ENCODE measurements at regions not wholly inside any gene's neighbourhood (a gene's known extent, or its start where the extent isn't known, plus 50 kb on each side); places are given as distances from the start of the nearest gene placed in this dataset.

DNA sequence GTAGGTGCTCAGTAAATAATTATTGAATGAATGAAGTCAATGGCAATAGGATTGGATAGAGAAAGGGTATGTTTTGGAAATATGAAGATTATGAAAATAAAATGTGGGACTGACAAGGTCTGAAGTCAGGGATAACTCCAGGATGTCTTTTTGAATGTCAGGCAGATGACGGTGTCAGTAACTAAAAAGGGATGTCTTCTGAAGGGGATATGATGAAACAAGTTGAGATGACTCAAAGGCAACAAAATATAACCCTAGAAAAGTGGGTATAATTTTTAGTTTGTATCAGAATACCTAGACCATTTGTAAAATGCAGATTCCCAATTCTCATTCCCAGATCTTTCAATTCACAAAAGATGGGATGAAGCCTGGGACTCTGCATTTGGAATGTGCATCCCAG is 257.3 kb upstream of the SGK1 start:
- H2AK5ac ChIP-seq (ENCODE audit: low read depth, low read length), result no peak overlapping the region
- no peak overlapping the region for H3K4me2 ChIP-seq (ENCODE audit: insufficient read depth in 1 of 2, low read depth in 2 of 2, low read length in 2 of 2)
- no peak overlapping the region for H2BK15ac ChIP-seq (ENCODE audit: low read length)
- ChIA-PET POLR2A (ENCODE audit: partially characterized antibody) (no interaction called here), CTCF (ENCODE audit: partially characterized antibody) (no interaction called here)
- 0% methylated on average over 1 of the region's 1 CpG; no CpG with 5 or more reads in 1 of the 2 experiments for WGBS, 2 experiments (ENCODE audit: extremely low coverage in 1 of 2, insufficient coverage in 1 of 2, insufficient read length in 1 of 2, insufficient replicate concordance in 2 of 2, low coverage in 1 of 2, low lambda C conversion rate in 2 of 2, missing lambda C conversion rate in 1 of 2)
- H3K79me2 ChIP-seq (ENCODE audit: control insufficient read depth in 1 of 2, insufficient read depth in 2 of 2, low read length in 2 of 2), result no peaks in the 10 kb centered on the region
- no peak overlapping the region for H3K27ac ChIP-seq (ENCODE audit: low read depth, low read length)
- no peak overlapping the region for H3K14ac ChIP-seq (ENCODE audit: insufficient read length)
- no peaks in the 10 kb centered on the region for H3K4me1 ChIP-seq (replicated peaks in 1 of 4; ENCODE audit: control insufficient read depth in 3 of 4, insufficient read depth in 4 of 4, low read length in 3 of 4)
- H3K9ac ChIP-seq (replicated peaks in 1 of 4; ENCODE audit: extremely low read depth in 1 of 4, low read depth in 3 of 4, low read length in 3 of 4), result no peak overlapping the region
- FAIRE-seq, result no peak
- no peak overlapping the region for H3K4ac ChIP-seq (replicated peaks; ENCODE audit: insufficient read length, low read depth, low read length)
- H4K20me1 ChIP-seq (replicated peaks in 1 of 2; ENCODE audit: control insufficient read depth in 1 of 2, insufficient read depth in 2 of 2, low read length in 2 of 2), result no peaks in the 10 kb centered on the region
- no peak overlapping the region for H4K91ac ChIP-seq (replicated peaks; ENCODE audit: insufficient read length, low read length)
- H3K18ac ChIP-seq (ENCODE audit: extremely low read depth, low read length), result no peak overlapping the region
- H2AFZ ChIP-seq (ENCODE audit: low read length), result no peak overlapping the region
- no peak for DNase-seq (ENCODE audit: low read depth in 1 of 2, low spot score in 2 of 2)
- H3K27me3 ChIP-seq (replicated peaks in 1 of 4; ENCODE audit: control insufficient read depth in 3 of 4, extremely low read depth in 1 of 4, insufficient read depth in 3 of 4, low read length in 3 of 4), result no peaks in the 10 kb centered on the region
- no peaks in the 10 kb centered on the region; the same call in 1 of the 2 replicates for H3K23me2 ChIP-seq (ENCODE audit: low read depth, low read length)
- H2BK12ac ChIP-seq (ENCODE audit: low read depth, low read length), result no peak overlapping the region
- H3K9me3 ChIP-seq (ENCODE audit: insufficient read depth in 2 of 2, low read depth in 1 of 2, low read length in 1 of 2), result no peaks in the 10 kb centered on the region
- no peak overlapping the region for H3K23ac ChIP-seq (ENCODE audit: insufficient read length)
- no peak overlapping the region for H4K5ac ChIP-seq (ENCODE audit: insufficient read length, low read depth, low read length)
- H2BK20ac ChIP-seq (ENCODE audit: low read length), result no peak overlapping the region
- no peak overlapping the region for H4K8ac ChIP-seq (ENCODE audit: extremely low read depth, insufficient read depth, low read length)
- no peak overlapping the region for H2BK120ac ChIP-seq (replicated peaks; ENCODE audit: low read depth, low read length)
- H3K56ac ChIP-seq (replicated peaks; ENCODE audit: insufficient read length, low read depth, low read length), result no peak overlapping the region
- no peak overlapping the region for H3K4me3 ChIP-seq (ENCODE audit: extremely low read depth in 1 of 4, insufficient read depth in 2 of 4, low read depth in 3 of 4, low read length in 4 of 4)
- no peak overlapping the region for H2BK5ac ChIP-seq (ENCODE audit: low read depth, low read length)
- H3K79me1 ChIP-seq (ENCODE audit: low read depth, low read length), result no peaks in the 10 kb centered on the region
- H3K36me3 ChIP-seq (ENCODE audit: control insufficient read depth in 2 of 4, insufficient read depth in 4 of 4, low read length in 3 of 4), result no peaks in the 10 kb centered on the region
- no peak for TF ChIP-seq ASH2L (IDR thresholded peaks at IDR 0.05; ENCODE audit: low read length)
- no peak for TF ChIP-seq TAF7 (optimal IDR thresholded peaks at IDR 0.05; ENCODE audit: borderline replicate concordance, low read depth, low read length)
- no peak for TF ChIP-seq KDM4A (IDR thresholded peaks at IDR 0.05; ENCODE audit: low read depth, low read length, severe bottlenecking)
- TF ChIP-seq, protein P1, sequence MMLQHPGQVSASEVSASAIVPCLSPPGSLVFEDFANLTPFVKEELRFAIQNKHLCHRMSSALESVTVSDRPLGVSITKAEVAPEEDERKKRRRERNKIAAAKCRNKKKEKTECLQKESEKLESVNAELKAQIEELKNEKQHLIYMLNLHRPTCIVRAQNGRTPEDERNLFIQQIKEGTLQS (IDR thresholded peaks at IDR 0.05; ENCODE audit: insufficient read depth, low read depth, low read length), result no peak
- TF ChIP-seq SP2 (IDR thresholded peaks at IDR 0.05; ENCODE audit: low read length), result no peak
- no peak for TF ChIP-seq SP1 (IDR thresholded peaks at IDR 0.05; ENCODE audit: low read depth, low read length)
- TF ChIP-seq RBBP5 (IDR thresholded peaks at IDR 0.05; ENCODE audit: borderline replicate concordance, low read depth, low read length), result no peak
- no peak for TF ChIP-seq TAF1 (IDR thresholded peaks at IDR 0.05; ENCODE audit: low read depth, low read length)
- TF ChIP-seq, protein P2, sequence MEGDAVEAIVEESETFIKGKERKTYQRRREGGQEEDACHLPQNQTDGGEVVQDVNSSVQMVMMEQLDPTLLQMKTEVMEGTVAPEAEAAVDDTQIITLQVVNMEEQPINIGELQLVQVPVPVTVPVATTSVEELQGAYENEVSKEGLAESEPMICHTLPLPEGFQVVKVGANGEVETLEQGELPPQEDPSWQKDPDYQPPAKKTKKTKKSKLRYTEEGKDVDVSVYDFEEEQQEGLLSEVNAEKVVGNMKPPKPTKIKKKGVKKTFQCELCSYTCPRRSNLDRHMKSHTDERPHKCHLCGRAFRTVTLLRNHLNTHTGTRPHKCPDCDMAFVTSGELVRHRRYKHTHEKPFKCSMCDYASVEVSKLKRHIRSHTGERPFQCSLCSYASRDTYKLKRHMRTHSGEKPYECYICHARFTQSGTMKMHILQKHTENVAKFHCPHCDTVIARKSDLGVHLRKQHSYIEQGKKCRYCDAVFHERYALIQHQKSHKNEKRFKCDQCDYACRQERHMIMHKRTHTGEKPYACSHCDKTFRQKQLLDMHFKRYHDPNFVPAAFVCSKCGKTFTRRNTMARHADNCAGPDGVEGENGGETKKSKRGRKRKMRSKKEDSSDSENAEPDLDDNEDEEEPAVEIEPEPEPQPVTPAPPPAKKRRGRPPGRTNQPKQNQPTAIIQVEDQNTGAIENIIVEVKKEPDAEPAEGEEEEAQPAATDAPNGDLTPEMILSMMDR (IDR thresholded peaks at IDR 0.05; ENCODE audit: control extremely low read depth in 1 of 3, insufficient read depth in 1 of 3, low read depth in 1 of 3, low read length in 3 of 3), result no peak
- TF ChIP-seq JUN (IDR thresholded peaks at IDR 0.05; ENCODE audit: low read depth, low read length), result no peak
- no peak for TF ChIP-seq POLR2AphosphoS5 (IDR thresholded peaks at IDR 0.05; ENCODE audit: low read depth, low read length)
- no peak for TF ChIP-seq GTF2F1 (IDR thresholded peaks at IDR 0.05; ENCODE audit: borderline replicate concordance, low read depth, low read length)
- TF ChIP-seq PHF8 (conservative IDR thresholded peaks at IDR 0.05; ENCODE audit: low read depth, low read length), result no peak
